ENCODE measurements at regions not wholly inside any gene's neighbourhood (a gene's known extent, or its start where the extent isn't known, plus 50 kb on each side); places are given as distances from the start of the nearest gene placed in this dataset.
"Not testable (repeated sequence)": the region's sequence is repeated elsewhere in the genome, so short reads cannot be mapped to it uniquely, and the experiment has no call there.

DNA sequence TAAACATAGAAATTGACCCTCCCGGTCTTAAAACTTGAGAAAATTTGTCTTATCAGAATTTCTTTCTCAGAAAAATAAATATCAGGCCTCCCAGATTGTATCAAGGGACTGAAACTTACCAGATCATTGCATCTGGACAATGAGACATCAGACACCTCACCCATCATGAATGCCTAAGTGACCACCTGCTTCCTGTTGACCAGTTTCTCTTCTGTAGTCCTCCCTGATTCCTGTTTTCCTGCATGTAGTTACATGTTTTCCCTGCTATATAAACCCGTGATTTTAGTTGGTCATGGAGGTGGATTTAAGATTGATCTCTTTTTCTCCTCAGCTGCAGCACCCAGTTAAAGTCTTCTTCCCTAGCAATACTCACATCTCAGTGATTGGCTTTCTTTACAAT is 548.1 kb downstream of the PPP4R3C start:
- Histone ChIP-seq H3K27me3 (ENCODE audit: control insufficient read depth, insufficient read depth, low read length) (no peaks in the 10 kb centered on the region), H3K27ac (ENCODE audit: low read depth, low read length) (no peak overlapping the region), H3K9me3 (ENCODE audit: control insufficient read depth, insufficient read depth, low read length) (no peaks in the 10 kb centered on the region), H3K4me3 (ENCODE audit: low read depth, low read length) (no peak overlapping the region)
- TF ChIP-seq, protein P1, sequence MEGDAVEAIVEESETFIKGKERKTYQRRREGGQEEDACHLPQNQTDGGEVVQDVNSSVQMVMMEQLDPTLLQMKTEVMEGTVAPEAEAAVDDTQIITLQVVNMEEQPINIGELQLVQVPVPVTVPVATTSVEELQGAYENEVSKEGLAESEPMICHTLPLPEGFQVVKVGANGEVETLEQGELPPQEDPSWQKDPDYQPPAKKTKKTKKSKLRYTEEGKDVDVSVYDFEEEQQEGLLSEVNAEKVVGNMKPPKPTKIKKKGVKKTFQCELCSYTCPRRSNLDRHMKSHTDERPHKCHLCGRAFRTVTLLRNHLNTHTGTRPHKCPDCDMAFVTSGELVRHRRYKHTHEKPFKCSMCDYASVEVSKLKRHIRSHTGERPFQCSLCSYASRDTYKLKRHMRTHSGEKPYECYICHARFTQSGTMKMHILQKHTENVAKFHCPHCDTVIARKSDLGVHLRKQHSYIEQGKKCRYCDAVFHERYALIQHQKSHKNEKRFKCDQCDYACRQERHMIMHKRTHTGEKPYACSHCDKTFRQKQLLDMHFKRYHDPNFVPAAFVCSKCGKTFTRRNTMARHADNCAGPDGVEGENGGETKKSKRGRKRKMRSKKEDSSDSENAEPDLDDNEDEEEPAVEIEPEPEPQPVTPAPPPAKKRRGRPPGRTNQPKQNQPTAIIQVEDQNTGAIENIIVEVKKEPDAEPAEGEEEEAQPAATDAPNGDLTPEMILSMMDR (IDR thresholded peaks at IDR 0.05; ENCODE audit: low read depth, low read length), result no peak
- DNase-seq (ENCODE audit: low read depth, low spot score), result no peak
- ChIA-PET CTCF (no interaction called here), POLR2A (no interaction called here)

DNA sequence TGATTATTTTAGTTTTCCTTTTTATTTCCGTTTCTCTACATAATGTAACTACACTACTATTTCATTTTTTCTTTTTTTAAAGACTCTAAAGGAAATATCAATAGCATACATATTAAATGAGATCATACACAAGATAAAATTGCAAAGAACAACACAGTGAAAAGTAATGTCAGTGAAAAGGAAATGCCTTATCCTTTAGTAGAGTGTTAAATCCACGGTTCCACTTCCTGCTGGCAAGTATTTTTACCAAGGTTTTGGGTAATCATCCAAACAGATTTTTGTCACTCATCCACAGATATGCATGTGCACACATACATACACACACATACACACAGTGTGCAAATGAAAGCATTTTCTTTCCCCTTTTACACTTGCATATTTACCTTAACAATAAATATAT is 548.9 kb downstream of the PPP4R3C start:
- Histone ChIP-seq H3K27me3 (ENCODE audit: control insufficient read depth, insufficient read depth, low read length) (no peaks in the 10 kb centered on the region), H3K9me3 (ENCODE audit: control insufficient read depth, insufficient read depth, low read length) (no peaks in the 10 kb centered on the region), H3K4me3 (ENCODE audit: low read depth, low read length) (no peak overlapping the region), H3K27ac (ENCODE audit: low read depth, low read length) (no peak overlapping the region)
- POLR2A ChIA-PET, result no interaction called here
- CTCF ChIA-PET, result no interaction called here
- TF ChIP-seq, protein P1 (IDR thresholded peaks at IDR 0.05; ENCODE audit: low read depth, low read length), result no peak
- DNase-seq (ENCODE audit: low read depth, low spot score), result no peak

GRCh38 chrX:26911785-26912184 is 551.4 kb downstream of the PPP4R3C start:
- H3K27me3 ChIP-seq (ENCODE audit: control insufficient read depth, insufficient read depth, low read length); POLR2A ChIA-PET; H3K4me3 ChIP-seq (ENCODE audit: low read depth, low read length); CTCF ChIA-PET; DNase-seq (ENCODE audit: low read depth, low spot score); H3K27ac ChIP-seq (ENCODE audit: low read depth, low read length); H3K9me3 ChIP-seq (ENCODE audit: control insufficient read depth, insufficient read depth, low read length): not testable (repeated sequence)

DNA sequence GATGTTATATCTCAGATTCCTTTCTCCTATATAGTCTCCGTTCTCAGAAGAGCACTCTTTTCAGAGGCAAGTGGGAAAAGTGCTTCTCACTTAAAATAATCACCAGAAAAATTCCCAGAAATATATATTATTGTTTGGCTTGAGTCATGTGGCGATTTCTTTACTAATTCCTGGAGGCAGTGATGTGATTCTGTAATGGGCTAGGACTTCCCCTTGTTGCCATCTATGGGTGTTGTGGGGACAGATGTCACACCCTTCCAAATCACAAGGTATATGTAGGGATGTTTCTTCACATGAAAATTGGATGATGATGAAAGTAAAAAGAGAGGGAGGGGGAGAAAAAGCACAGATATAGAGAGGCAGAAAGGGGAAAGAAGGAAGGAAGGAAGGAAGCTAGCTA is 553.4 kb downstream of the PPP4R3C start:
- no peak overlapping the region for H3K27ac ChIP-seq (ENCODE audit: low read depth, low read length)
- TF ChIP-seq, protein P1 (IDR thresholded peaks at IDR 0.05; ENCODE audit: low read depth, low read length), result no peak
- no peak for DNase-seq (ENCODE audit: low read depth, low spot score)
- H3K27me3 ChIP-seq (ENCODE audit: control insufficient read depth, insufficient read depth, low read length), result no peaks in the 10 kb centered on the region
- ChIA-PET POLR2A (no interaction called here), CTCF (no interaction called here)
- H3K4me3 ChIP-seq (ENCODE audit: low read depth, low read length), result no peak overlapping the region
- no peaks in the 10 kb centered on the region for H3K9me3 ChIP-seq (ENCODE audit: control insufficient read depth, insufficient read depth, low read length)

DNA sequence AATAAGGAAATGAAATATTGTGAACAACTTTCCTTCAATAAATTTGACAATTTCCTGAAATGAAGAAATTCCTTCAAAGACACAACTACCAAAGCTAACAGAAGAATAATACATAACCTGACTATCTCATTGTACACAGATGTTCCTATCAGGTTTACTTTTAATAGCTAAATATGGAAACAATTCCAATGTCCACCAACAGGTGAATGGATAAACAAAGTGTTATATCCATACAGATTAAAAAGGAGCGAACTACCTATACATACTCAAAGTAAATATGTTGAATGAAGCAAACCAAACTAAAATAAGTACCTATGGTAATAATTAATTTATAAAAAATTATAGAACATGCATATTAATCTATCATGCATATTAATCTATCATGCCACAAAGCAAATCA is 554.9 kb downstream of the PPP4R3C start:
- H3K27me3 ChIP-seq (ENCODE audit: control insufficient read depth, insufficient read depth, low read length), result no peaks in the 10 kb centered on the region
- POLR2A ChIA-PET, result no interaction called here
- CTCF ChIA-PET, result no interaction called here
- TF ChIP-seq, protein P1 (IDR thresholded peaks at IDR 0.05; ENCODE audit: low read depth, low read length), result no peak
- no peak overlapping the region for H3K4me3 ChIP-seq (ENCODE audit: low read depth, low read length)
- H3K27ac ChIP-seq (ENCODE audit: low read depth, low read length), result no peak overlapping the region
- no peaks in the 10 kb centered on the region for H3K9me3 ChIP-seq (ENCODE audit: control insufficient read depth, insufficient read depth, low read length)
- DNase-seq (ENCODE audit: low read depth, low spot score), result no peak

DNA sequence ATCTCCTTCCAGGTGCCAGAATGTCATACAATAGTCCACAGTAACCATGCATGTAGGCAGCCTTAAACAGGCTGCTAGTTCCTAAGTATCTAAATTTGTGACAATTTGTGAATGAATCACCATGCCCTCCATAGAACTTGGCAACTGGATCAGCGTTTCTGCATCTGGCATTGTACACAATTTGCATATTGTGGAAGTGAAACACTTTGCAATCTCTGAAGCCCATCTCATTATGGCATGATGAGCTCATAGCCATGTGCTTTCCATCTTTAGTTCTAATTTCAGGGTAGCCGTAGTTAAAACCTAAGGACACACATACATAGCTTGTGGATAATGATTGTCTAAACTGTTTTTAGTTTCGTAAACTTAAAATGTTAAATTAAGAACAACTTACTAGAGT is 573.6 kb downstream of the PPP4R3C start:
- TF ChIP-seq, protein P1 (IDR thresholded peaks at IDR 0.05; ENCODE audit: low read depth, low read length), result no peak
- ChIA-PET CTCF (no interaction called here), POLR2A (no interaction called here)
- no peaks in the 10 kb centered on the region for H3K27me3 ChIP-seq (ENCODE audit: control insufficient read depth, insufficient read depth, low read length)
- H3K4me3 ChIP-seq (ENCODE audit: low read depth, low read length), result no peak overlapping the region
- DNase-seq (ENCODE audit: low read depth, low spot score), result no peak
- H3K9me3 ChIP-seq (ENCODE audit: control insufficient read depth, insufficient read depth, low read length), result peaks cover 8% of the 10 kb centered on the region
- no peak overlapping the region for H3K27ac ChIP-seq (ENCODE audit: low read depth, low read length)
